Spinal cord (tissue), 9 donors: ENCODE measurements at regions not wholly inside any gene's neighbourhood (a gene's known extent, or its start where the extent isn't known, plus 50 kb on each side); places are given as distances from the start of the nearest gene placed in this dataset.
A peak's percentile ranks its signal among the peaks of the same experiment; 100 is the strongest.

Experiments
- DNase-seq, 6 donors: peaks; one replicate each; pipeline versions ENCODE4 v3.0.0 to v3.0.0-alpha.2; 2013 to 2015; ENCODE audit warnings: low spot score in 6 of 6, low read depth in 4 of 6
- H3K27ac ChIP-seq: one replicate; pipeline ENCODE4 v1.5.1; 2013; ENCODE audit warnings: low read depth, low read length, control low read depth
- H3K27me3 ChIP-seq: one replicate; pipeline ENCODE4 v1.6.1; 2013; ENCODE audit warnings: low read length; ENCODE audit not compliant: control insufficient read depth, insufficient read depth
- H3K36me3 ChIP-seq: one replicate; pipeline ENCODE4 v1.6.1; 2013; ENCODE audit warnings: low read length; ENCODE audit not compliant: control insufficient read depth, insufficient read depth
- H3K4me1 ChIP-seq: one replicate; pipeline ENCODE4 v1.6.1; 2013; ENCODE audit warnings: low read length; ENCODE audit not compliant: control insufficient read depth, insufficient read depth
- H3K4me3 ChIP-seq: one replicate; pipeline ENCODE4 v1.5.1; 2013; ENCODE audit warnings: low read depth, low read length, control low read depth
- H3K9me3 ChIP-seq: one replicate; pipeline ENCODE4 v1.6.1; 2013; ENCODE audit warnings: low read length; ENCODE audit not compliant: control insufficient read depth, insufficient read depth
- WGBS: methylation state at CpG from one replicate; pipeline ENCODE4 v1.1.5; 2013; ENCODE audit warnings: missing lambda C conversion rate; ENCODE audit not compliant: insufficient coverage; 5-methylcytosine and 5-hydroxymethylcytosine counted together
- donor health status: healthy.

DNA sequence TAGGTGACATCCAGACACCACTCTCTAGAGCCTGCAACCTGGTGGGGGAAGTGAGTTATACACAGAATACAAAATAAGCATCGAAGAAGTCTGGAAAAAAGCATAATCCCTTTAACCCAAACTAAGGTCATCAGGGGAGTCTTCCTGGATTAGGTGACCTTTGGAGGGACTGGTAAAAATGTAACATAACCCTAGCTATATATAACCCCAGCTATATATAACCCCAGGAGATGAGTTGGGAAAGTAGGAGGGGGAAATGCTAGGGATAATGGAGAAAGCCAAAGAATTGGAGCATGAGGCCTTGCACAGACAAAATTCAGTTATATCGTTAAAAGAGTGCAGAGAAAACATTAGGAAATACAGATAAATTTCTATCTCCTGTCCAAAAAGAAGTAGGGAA, 164.8 kb downstream of the QRSL1 start:
- H3K36me3 ChIP-seq, result no peaks in the 10 kb centered on the region
- H3K9me3 ChIP-seq, result no peaks in the 10 kb centered on the region
- H3K27me3 ChIP-seq, result no peaks in the 10 kb centered on the region
- WGBS, result no CpG with 5 or more reads among the region's 2 CpGs
- H3K4me3 ChIP-seq, result no peak overlapping the region
- DNase-seq, result no peak
- H3K27ac ChIP-seq, result no peak overlapping the region
- H3K4me1 ChIP-seq, result no peaks in the 10 kb centered on the region

DNA sequence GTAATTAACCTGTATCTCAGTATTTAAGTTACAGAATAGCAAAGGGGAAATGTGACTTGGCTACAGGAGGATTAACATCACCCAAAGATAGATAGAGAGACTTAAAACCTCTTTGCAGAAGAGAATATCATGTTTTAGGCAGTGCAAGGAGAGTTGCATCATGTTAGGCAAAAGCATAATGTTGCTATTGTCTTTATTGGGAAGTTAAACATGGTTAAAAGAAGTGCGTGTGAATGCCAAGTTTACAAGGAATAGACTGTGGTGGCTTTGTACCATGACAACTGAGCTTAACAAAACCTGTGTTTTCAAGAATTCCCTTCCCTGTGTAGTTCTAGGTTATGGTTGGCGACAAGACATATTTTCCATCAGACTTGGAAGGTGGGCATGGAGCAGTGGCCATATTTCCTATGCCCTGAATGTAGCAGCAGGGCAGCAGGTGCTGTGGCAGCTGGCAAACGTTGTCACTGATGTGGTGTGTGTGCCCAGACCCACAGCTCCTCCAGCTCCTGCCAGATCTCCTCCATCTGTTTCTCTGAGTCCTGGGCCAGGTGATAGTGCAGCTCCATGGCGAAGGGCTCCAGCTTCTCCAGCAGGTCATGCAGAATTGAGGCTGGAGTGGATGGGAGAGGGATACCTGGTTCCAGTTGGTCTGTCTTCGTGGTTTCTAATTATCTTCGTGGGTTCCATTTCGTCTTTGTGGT, 163.3 kb downstream of the QRSL1 start:
- Histone ChIP-seq H3K36me3 (no peaks in the 10 kb centered on the region), H3K9me3 (no peaks in the 10 kb centered on the region), H3K4me1 (no peaks in the 10 kb centered on the region), H3K4me3 (no peak overlapping the region), H3K27me3 (no peaks in the 10 kb centered on the region), H3K27ac (no peak overlapping the region)
- DNase-seq, result peak in 1 of 6 donors; percentile 10
- WGBS, result 87% methylated on average over 3 of the region's 7 CpGs

DNA sequence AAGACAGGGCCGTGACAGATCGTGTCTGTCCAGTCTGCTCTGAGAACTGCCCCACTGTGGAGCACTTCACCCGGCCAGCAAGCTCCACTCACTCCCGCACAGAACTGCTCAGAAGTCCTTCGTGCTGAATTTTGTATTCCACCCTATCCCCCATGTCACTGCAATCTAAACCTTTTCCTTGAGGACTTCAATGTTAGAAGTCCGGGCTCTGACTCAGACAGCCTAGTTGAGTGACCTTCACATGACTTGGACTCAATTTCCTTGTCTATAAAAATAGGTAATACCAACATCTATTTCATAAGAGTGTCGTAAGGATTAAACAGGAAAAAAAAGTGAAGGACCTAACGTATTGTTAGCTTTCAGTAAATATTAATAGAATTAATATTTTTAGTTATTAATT, 161.6 kb downstream of the QRSL1 start:
- no peaks in the 10 kb centered on the region for H3K9me3 ChIP-seq
- no peaks in the 10 kb centered on the region for H3K27me3 ChIP-seq
- H3K36me3 ChIP-seq, result no peaks in the 10 kb centered on the region
- no peak for DNase-seq
- no peaks in the 10 kb centered on the region for H3K4me1 ChIP-seq
- no peak overlapping the region for H3K27ac ChIP-seq
- WGBS, result 93% methylated on average over 5 of the region's 8 CpGs
- no peak overlapping the region for H3K4me3 ChIP-seq

GRCh38 chr6:106790149-106790770, 160.9 kb downstream of the QRSL1 start:
- Histone ChIP-seq H3K4me3 (no peak overlapping the region), H3K27me3 (no peaks in the 10 kb centered on the region), H3K4me1 (no peaks in the 10 kb centered on the region), H3K27ac (no peak overlapping the region), H3K9me3 (no peaks in the 10 kb centered on the region), H3K36me3 (no peaks in the 10 kb centered on the region)
- no peak for DNase-seq
- 85% methylated on average over 5 of the region's 8 CpGs for WGBS

DNA sequence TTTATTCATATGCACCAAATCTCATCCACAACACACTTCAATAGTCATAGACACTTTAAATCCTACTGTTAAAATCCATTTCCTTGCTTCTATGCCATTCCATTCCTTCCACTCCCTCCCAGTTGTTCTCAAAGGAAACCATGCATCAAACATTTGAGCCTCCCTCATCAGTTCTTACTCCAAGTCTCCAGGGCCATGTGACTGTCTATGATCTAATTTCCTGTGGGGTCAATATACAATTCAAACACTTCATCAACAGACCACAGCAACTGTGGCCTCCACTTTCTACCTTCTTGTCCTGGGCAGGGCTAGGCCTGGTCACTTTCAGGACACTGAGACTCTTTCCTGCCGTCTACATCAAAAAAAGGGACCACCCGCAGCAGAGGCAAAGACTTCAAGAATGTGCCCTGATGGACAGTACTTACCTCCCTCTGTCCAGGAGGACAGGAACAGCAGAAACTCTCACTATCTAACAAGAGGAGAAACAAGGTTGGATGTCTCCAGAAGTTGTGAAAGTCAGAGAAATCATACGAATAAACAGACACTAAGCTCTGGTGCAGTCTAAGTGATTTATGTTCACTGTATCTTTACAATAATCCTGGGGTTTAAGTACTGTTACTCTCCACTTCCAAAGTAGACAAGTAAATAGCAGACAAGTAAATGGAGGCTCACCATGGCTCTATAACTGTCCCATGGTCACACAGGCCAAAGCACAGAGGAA, 160.2 kb downstream of the QRSL1 start:
- DNase-seq, result no peak
- WGBS, result 75% methylated on average over 1 of the region's 3 CpGs
- Histone ChIP-seq H3K4me3 (no peak overlapping the region), H3K4me1 (no peaks in the 10 kb centered on the region), H3K9me3 (no peaks in the 10 kb centered on the region), H3K27me3 (no peaks in the 10 kb centered on the region), H3K36me3 (no peaks in the 10 kb centered on the region), H3K27ac (no peak overlapping the region)

DNA sequence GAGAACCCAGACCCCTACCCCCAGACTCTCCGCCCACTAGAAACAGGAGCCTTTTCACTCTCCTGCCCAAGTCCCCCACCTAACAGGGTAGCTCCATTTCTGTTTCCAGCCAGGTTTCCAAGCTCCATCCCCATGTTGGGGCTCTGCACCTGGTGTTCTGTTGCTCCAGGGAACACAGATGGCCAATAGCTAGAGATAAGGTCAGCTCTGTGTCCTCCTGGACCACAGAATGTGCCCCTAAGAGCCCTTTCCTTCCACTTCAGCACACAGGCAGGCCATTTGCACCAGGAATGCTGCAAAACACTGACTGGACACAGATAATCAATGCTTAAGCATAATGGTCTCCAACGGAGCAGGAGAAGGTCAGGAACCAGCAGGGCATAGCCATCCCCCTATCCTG, 159.4 kb downstream of the QRSL1 start:
- DNase-seq, result no peak
- 83% methylated on average over 2 of the region's 2 CpGs for WGBS
- Histone ChIP-seq H3K4me3 (no peak overlapping the region), H3K9me3 (no peaks in the 10 kb centered on the region), H3K36me3 (no peaks in the 10 kb centered on the region), H3K27ac (no peak overlapping the region), H3K4me1 (no peaks in the 10 kb centered on the region), H3K27me3 (no peaks in the 10 kb centered on the region)

DNA sequence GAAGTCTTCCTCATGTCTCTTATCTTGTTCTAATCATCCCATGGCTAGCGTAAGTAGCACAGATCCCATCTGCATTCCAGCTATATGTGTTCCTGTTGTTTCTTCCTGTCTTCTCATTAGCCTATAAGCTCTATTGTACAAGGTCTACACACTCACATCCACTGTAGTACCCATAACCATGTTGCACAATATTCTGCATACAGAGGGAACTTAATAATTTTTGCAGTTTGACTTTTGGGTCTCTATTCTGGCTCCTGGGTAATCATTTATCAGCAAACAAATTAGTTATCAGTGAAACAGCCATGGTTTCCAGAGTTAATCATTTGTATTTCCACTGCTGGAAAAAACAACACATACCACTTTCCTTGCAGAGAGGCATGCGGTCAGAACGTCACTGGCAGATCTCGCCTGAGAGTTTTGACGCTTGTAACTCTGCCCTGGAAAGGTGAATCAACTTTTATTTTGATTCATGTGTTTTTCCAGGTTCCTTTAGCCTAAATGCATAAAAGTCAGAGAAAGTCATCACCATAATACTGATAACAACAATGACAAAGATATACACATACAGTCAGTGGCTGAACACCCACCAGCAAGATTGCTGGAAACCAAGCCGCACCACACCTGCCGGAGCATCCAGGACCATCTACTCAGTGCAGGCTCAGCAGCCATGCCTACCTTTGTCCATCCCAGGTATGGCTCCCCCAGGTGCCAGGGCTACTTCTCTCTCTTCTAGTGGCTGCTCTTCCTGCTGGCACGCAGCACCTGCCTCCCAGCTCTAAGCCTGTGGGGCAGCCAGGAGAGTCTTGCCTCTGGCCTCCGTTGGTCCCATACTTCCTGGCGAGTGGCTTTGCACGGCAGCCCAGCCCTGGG, 158.2 kb downstream of the QRSL1 start:
- H3K27me3 ChIP-seq, result no peaks in the 10 kb centered on the region
- WGBS, result 98% methylated on average over 7 of the region's 11 CpGs
- H3K4me1 ChIP-seq, result no peaks in the 10 kb centered on the region
- H3K27ac ChIP-seq, result no peak overlapping the region
- H3K4me3 ChIP-seq, result no peak overlapping the region
- no peak for DNase-seq
- H3K36me3 ChIP-seq, result no peaks in the 10 kb centered on the region
- no peaks in the 10 kb centered on the region for H3K9me3 ChIP-seq

DNA sequence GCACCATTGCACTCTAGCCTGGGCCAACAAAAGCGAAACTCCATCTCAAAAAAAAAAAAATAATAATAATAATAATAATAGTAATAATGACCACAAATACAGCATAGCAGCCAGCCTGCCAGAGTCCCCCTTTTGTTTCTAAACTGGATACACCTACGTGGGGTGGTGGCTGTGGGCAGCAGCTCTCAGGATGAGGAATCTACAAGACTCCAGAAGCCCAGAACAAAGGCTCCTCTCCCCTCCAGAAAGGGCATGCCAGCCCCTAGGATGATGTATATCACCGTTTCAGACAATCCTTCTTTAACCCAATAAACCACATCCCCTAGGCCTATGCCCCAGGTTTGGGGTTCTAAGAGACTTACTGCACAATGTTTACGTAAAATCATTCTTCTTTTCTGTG, 155.9 kb downstream of the QRSL1 start:
- Histone ChIP-seq H3K4me3 (no peak overlapping the region), H3K4me1 (no peaks in the 10 kb centered on the region), H3K27me3 (no peaks in the 10 kb centered on the region), H3K27ac (no peak overlapping the region), H3K9me3 (no peaks in the 10 kb centered on the region), H3K36me3 (no peaks in the 10 kb centered on the region)
- WGBS, result 88% methylated on average over 2 of the region's 4 CpGs
- no peak for DNase-seq

- Histone ChIP-seq H3K27ac (no peak overlapping the region), H3K4me1 (no peaks in the 10 kb centered on the region), H3K27me3 (no peaks in the 10 kb centered on the region), H3K4me3 (no peak overlapping the region), H3K9me3 (no peaks in the 10 kb centered on the region), H3K36me3 (no peaks in the 10 kb centered on the region)
- no peak for DNase-seq
- whole genome bisulfite sequencing, result 14% methylated on average over 1 of the region's 3 CpGs
These were observed 154.5 kb downstream of the QRSL1 start for GRCh38 chr6:106783640-106784566.
